Effector memory CD8-positive, alpha-beta T cell (primary cell): ENCODE measurements at regions not wholly inside any gene's neighbourhood (a gene's known extent, or its start where the extent isn't known, plus 50 kb on each side); places are given as distances from the start of the nearest gene placed in this dataset.
"Not testable (repeated sequence)": the region's sequence is repeated elsewhere in the genome, so short reads cannot be mapped to it uniquely, and the experiment has no call there.

Experiments used
- ATAC-seq: fragments of 150-1000 bp; cut with Tn5 transposase; replicated peaks from 2 replicates; pipeline ENCODE4 v1.10.0; 2021; ENCODE audit warnings: mild to moderate bottlenecking, moderate library complexity
- DNase-seq, 3 experiments: peaks; one replicate each; pipeline ENCODE4 v3.0.0; 2021
- H3K27ac Mint-ChIP-seq, 2 donors: one replicate each; pipeline ENCODE4 v1.8.0; 2022; ENCODE audit warnings: mild to moderate bottlenecking in 2 of 2, mixed read lengths in 2 of 2, moderate library complexity in 2 of 2
- H3K27me3 Mint-ChIP-seq, 2 donors: one replicate each; pipeline ENCODE4 v1.8.0; 2022; ENCODE audit warnings: mixed read lengths in 2 of 2
- H3K36me3 Mint-ChIP-seq: one replicate; pipeline ENCODE4 v1.8.0; 2022; ENCODE audit warnings: mild to moderate bottlenecking, moderate library complexity, mixed read lengths; ENCODE audit not compliant: insufficient read depth
- H3K4me1 Mint-ChIP-seq, 2 donors: one replicate each; pipeline ENCODE4 v1.8.0; 2022; ENCODE audit warnings: low read depth in 2 of 2, mixed read lengths in 2 of 2
- H3K4me3 Mint-ChIP-seq, 2 donors: one replicate each; pipeline ENCODE4 v1.8.0; 2022; ENCODE audit warnings: mild to moderate bottlenecking in 2 of 2, mixed read lengths in 2 of 2, moderate library complexity in 2 of 2
- H3K9me3 Mint-ChIP-seq, 2 donors: one replicate each; pipeline ENCODE4 v1.8.0; 2022; ENCODE audit warnings: mixed read lengths in 2 of 2

DNA sequence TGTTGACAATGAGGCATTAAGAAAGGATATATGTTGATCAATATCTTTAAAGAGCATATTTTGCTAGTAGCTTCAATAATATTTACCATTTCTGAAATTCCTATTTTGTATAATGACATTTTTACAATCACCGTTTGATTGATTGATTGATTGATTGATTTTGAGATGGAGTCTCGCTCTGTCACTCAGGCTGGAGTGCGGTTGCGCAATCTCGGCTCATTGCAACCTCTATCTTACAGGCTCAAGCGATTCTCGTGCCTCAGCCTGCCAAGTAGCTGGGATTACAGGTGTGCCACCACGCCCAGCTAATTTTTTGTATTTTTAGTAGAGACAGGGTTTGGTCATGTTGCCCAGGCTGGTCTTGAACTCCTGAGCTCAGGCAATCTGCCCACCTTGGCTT, 150.9 kb upstream of the TEX13D start:
- H3K27ac Mint-ChIP-seq, H3K4me3 Mint-ChIP-seq, H3K9me3 Mint-ChIP-seq, H3K4me1 Mint-ChIP-seq, H3K36me3 Mint-ChIP-seq, H3K27me3 Mint-ChIP-seq, DNase-seq, ATAC-seq: not testable (repeated sequence)

DNA sequence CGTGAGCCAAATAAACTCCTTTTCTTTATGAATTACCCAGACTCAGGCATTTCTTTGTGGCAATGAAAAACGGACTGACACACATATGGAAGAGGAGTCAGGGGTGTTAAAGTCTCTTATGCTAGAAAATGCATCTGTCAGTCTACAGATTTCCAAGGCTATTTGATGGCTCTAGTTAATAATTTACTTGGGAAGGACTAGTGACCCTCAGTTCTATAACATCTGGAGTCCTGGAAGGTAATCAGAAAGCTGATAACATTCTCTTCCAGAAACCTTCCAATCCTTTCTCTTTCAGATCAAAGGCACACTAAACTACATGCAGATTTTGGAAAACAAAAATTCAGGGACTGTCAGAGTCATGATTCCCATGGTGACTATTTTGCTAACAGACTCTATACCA, 142.0 kb upstream of the TEX13D start:
- Mint-ChIP-seq H3K27me3 (no peaks in the 10 kb centered on the region), H3K4me1 (no peaks in the 10 kb centered on the region), H3K4me3 (no peak overlapping the region), H3K27ac (no peak overlapping the region), H3K9me3 (no peaks in the 10 kb centered on the region), H3K36me3 (no peaks in the 10 kb centered on the region)
- DNase-seq = no peak
- no peak for ATAC-seq

DNA sequence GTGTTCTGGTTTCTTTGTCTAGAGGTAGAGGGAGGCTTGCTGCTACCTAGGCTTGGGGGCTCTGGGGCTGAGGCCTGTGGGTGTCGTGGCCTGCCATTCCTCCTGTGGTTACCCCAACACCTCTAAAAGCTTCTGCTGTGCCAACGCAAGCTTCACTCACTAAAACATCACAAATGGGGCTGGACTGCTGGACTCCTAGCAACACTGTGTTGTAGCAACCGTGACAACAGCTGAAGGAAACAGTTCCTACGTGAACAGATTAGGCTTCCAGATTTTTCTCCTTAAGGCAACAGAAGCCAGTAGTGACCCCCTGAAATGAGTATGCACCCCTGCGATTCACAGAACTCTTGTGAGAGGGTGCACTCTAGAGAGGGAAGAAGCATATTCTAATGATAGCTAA, 138.3 kb upstream of the TEX13D start:
- no peak for DNase-seq
- H3K27me3 Mint-ChIP-seq = no peaks in the 10 kb centered on the region
- H3K36me3 Mint-ChIP-seq = no peaks in the 10 kb centered on the region
- no peak overlapping the region for H3K4me3 Mint-ChIP-seq
- H3K9me3 Mint-ChIP-seq = no peaks in the 10 kb centered on the region
- H3K4me1 Mint-ChIP-seq = no peaks in the 10 kb centered on the region
- ATAC-seq = no peak
- H3K27ac Mint-ChIP-seq = no peak overlapping the region

DNA sequence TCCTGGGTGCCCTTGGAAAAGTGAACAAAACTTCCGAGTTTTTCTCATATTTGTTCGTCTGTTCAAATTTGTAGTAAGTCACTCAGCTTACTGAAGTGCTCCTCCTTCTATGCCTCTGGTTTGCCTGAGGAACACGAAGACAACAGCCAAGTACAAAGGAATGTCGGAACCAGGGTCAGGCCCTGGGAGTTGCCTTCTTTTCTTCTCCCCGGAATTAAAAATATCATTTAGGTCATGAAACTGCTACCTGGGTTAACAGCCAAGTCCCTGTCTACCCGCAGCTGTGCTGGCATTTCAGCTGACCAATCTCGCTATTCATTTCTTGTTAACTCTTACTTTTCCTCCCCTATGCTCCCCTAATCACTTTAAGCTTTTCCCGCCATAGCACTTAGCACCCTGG, 137.6 kb upstream of the TEX13D start:
- ATAC-seq (no peak), DNase-seq (no peak)
- Mint-ChIP-seq H3K36me3 (no peaks in the 10 kb centered on the region), H3K27me3 (no peaks in the 10 kb centered on the region), H3K27ac (no peak overlapping the region), H3K4me1 (no peaks in the 10 kb centered on the region), H3K4me3 (no peak overlapping the region), H3K9me3 (no peaks in the 10 kb centered on the region)

DNA sequence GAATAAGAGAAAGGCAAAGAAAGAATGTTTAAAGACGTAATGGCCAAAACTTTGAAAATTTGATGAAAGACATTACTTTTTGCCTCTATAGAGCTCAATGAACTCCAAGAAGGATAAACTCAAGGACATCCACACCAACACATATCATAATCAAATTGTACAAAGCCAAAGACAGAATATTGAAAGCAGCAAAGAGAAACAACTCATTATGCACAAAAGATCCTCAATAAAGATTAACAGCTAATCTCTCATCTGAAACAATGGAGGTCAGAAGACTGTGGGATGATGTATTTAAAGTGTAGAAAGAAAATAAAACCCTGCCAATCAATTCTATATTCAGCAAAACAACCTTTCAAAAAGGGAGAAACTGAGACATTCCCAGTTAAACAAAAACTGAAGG, 129.1 kb upstream of the TEX13D start:
- no peaks in the 10 kb centered on the region for H3K27me3 Mint-ChIP-seq
- no peak for ATAC-seq
- no peaks in the 10 kb centered on the region for H3K4me1 Mint-ChIP-seq
- no peak for DNase-seq
- H3K9me3 Mint-ChIP-seq = no peaks in the 10 kb centered on the region
- H3K4me3 Mint-ChIP-seq = no peak overlapping the region
- no peaks in the 10 kb centered on the region for H3K36me3 Mint-ChIP-seq
- no peak overlapping the region for H3K27ac Mint-ChIP-seq

DNA sequence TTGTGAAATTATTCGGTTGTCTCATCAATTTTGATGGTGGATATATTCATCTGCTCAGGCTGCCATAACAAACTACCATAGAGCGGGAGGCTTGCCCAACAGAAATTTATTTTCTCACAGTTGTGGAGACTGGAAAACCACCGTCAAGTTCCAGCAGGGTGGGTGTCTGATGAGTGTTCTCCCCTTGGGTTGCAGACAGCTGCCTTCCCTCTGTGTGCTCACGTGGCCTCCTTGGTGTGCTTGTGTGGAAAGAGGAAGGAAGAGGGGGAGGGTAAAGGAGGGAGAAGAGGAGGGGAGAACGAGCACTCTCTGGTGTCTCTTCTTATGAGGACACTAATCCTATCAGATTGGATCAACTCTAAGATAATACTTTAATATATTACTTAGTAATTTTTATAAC, 123.8 kb upstream of the TEX13D start:
- Mint-ChIP-seq H3K36me3 (no peaks in the 10 kb centered on the region), H3K27me3 (no peaks in the 10 kb centered on the region), H3K4me1 (peaks cover 10 to 12% of the 10 kb centered on the region in 2 donors), H3K9me3 (no peaks in the 10 kb centered on the region), H3K27ac (no peak overlapping the region), H3K4me3 (no peak overlapping the region)
- ATAC-seq (no peak), DNase-seq (no peak)

DNA sequence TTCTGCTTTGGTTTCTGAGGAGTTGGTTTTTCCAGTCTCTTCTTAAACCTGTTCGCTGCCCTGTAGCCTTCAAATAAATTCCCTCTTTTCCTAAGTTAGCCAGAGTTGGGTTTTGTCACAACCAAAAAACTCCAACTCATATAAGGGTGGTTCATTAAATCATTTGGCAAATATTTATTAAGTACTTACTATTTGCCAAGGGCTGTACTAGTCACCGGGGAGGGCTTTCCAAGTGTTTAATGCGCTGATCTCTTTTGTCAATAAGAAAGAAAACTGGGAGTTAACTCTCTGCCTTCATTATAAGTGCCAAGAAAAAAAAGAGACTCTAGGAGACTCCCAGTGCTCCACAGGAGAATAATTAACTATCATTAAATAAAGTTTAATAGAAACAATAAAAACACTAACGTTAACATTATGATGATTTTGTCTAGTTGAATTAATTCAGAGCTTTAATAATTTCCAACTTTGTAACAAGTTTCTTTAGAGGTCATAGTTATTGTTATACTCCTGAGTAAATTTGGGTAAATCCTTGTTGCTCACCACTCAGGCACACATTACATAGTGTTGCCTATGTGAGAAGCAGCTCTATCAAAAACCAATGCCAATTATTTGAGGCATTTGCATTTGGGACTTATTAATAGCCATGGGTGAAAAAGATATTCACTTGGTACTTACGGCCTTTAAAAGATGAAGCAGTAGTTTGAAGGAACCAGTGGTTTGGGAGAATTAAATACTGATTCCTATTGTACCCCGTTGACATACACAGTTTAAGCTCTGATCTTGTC, 122.5 kb upstream of the TEX13D start:
- no peaks in the 10 kb centered on the region for H3K9me3 Mint-ChIP-seq
- DNase-seq (no peak), ATAC-seq (no peak)
- no peak overlapping the region for H3K4me3 Mint-ChIP-seq
- no peaks in the 10 kb centered on the region for H3K27me3 Mint-ChIP-seq
- H3K36me3 Mint-ChIP-seq = peaks cover 6% of the 10 kb centered on the region
- H3K27ac Mint-ChIP-seq = no peak overlapping the region
- peaks cover 15 to 18% of the 10 kb centered on the region in 2 donors for H3K4me1 Mint-ChIP-seq

DNA sequence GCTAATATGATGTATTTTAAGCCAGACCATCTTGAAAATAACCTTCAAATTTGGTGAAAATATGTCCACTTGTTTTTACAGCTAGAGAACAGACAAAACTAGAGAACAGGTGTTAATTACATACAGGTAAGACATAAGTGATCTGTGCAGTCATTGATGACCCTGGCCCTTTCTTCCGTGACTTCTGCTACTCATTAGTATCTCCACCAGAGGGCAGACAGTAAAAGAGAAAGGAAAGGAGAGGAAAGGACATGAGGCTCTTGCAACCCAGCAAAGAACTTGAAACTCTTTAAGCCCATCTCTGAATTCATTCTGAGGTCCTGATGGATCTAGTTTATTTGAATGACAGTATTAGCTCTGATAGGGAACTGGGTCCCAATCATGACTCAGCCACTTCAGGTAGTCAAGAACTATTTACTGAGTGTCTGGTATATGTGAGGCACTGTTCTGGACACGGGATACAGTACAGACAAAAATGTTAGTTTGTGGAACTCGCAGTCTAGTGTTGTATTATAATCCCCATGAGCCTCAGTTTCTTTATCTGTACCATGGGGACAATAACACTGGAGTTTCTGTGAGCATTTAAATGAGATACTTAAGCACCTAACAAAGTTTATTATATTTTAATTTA, 121.0 kb upstream of the TEX13D start:
- Mint-ChIP-seq H3K4me3 (no peak overlapping the region), H3K4me1 (peaks cover 27 to 32% of the 10 kb centered on the region in 2 donors), H3K9me3 (no peaks in the 10 kb centered on the region), H3K36me3 (peaks cover 6% of the 10 kb centered on the region), H3K27ac (no peak overlapping the region), H3K27me3 (no peaks in the 10 kb centered on the region)
- DNase-seq (peak in 1 of 3 experiments; percentile 22), ATAC-seq (peak; percentile 73)

DNA sequence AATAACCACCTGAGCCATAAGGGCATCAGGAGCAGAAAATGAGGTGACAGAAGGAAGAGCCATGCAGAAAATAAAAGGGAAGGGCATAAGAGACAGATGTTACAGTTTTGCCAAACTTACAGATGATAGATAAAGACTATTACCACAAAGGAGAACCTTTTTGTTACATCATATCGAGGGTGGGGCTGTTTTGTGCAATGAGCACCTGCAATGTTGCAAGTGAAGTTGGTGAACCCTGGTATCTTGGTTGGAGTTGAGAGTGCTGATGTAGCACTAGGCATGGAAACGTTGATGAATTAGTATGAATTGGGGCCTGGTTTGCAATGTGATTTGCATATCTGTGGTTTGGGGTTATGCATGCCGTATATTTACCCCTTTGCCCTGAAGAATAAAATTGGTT, 119.8 kb upstream of the TEX13D start:
- Mint-ChIP-seq H3K36me3 (peaks cover 6% of the 10 kb centered on the region), H3K4me3 (peak overlapping the region in 1 of 2 donors; percentile 15), H3K4me1 (peaks cover 35 to 44% of the 10 kb centered on the region in 2 donors), H3K27ac (no peak overlapping the region), H3K9me3 (no peaks in the 10 kb centered on the region), H3K27me3 (no peaks in the 10 kb centered on the region)
- ATAC-seq (peak; percentile 62), DNase-seq (peak in 1 of 3 experiments; percentile 9)

DNA sequence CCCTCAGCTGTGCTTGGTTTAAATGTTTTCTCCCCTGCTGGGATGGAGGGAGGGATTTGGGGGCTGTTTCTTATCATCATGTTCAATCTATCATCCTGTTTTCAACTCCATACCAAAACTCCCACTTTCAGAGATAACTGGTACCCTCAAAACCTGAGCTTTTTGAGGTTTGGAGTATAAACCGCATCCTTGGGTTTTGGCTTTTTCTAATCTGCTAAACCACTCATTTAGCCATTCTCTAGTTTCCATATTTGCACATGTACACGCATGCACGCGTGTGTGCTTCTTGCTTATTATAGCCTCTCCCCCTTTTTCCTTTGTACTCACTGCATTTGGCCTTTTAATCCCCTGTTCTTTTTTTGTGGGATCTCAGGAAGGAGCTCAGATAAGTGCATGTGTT, 116.7 kb upstream of the TEX13D start:
- ATAC-seq = no peak
- peak overlapping the region; percentile 28 to 85 for H3K27ac Mint-ChIP-seq
- DNase-seq = no peak
- peaks cover 52 to 70% of the 10 kb centered on the region in 2 donors for H3K4me1 Mint-ChIP-seq
- H3K9me3 Mint-ChIP-seq = no peaks in the 10 kb centered on the region
- H3K36me3 Mint-ChIP-seq = peaks cover 9% of the 10 kb centered on the region
- no peaks in the 10 kb centered on the region for H3K27me3 Mint-ChIP-seq
- H3K4me3 Mint-ChIP-seq = peak overlapping the region; percentile 34 to 45

DNA sequence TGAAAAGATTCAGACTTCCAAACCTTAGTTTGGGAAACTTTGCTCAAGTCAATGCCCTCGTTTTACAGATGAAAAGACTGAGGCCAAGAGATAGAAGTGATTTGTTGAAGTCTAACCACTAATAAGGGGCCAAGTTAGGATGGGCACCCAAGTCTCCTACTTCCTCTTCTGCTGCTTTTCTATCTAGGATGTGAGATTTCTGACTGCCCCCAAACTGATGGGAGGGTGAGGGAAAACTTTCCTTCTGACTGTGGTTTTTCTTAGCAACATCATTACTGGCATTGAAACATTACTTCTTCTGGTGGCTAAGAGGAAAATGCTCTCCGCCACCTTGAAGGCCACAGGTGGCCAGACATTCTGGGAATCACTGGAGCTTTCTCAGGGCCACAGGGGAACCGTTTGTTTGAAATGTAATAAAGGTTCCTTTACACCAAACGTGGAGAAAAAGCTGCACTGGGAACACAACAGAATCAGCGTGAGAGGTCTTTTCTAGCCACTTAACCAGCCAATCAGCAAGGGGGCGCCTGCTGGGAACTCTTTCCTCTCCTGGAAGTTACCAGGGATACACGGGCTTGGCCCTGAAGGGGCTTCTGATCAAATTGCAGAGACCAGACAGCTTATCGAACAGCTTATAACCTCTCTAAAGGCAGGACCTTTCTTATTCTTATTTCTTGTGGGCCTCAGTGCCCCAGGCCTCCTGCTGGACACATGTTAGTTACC, 115.9 kb upstream of the TEX13D start:
- DNase-seq (no peak), ATAC-seq (no peak)
- Mint-ChIP-seq H3K4me3 (peak overlapping the region; percentile 75 to 80), H3K36me3 (peaks cover 9% of the 10 kb centered on the region), H3K27ac (peak overlapping the region; percentile 85 to 94), H3K9me3 (no peaks in the 10 kb centered on the region), H3K27me3 (no peaks in the 10 kb centered on the region), H3K4me1 (peaks cover 52 to 75% of the 10 kb centered on the region in 2 donors)

DNA sequence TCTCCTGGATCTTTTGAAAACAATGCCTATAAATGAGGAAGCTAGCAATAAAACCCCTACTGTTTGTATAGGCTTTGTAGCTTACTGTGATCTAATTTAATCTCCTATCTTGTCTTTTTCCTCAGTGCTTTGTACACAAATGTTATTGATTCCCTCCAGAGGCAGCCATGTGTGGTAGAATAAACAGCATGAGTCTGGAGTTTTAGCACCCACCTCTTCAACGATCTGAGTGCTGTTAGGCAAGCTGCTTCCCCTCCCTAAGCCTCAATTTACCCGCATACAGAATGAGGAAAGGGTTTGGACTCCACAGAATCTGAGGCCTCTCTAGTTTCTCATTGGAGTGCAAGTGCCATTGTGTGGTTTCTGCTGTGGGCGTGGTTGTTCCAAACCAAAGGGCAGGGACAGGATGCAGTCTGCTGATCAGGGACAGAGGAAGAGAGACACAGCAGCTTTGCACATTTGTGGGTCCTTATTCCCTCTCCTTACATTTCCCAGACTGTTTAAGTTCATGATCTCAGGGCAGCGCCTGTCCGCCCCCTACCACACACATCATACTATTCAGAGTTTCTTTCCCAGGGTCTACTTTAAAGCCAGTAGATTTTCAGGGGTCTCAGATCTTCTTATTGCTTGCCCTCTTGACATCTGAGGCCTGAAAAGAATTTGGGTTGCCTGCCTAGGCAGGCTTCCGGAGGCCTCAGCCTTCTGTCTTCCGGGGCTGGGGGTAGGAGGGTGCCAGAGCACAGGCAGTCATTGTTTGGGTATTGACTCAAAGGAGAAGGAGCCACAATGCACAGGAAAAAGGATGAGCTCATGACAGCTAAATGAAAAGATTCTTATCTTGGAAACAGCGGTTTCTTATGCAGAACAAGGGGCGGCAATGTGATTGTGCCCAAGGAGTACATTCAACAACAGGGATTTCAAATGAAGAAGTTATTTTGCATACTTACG, 114.9 kb upstream of the TEX13D start:
- Mint-ChIP-seq H3K9me3 (no peaks in the 10 kb centered on the region), H3K27ac (peak overlapping the region; percentile 85 to 94), H3K4me3 (peak overlapping the region; percentile 75 to 80), H3K36me3 (peaks cover 9% of the 10 kb centered on the region), H3K27me3 (no peaks in the 10 kb centered on the region), H3K4me1 (peaks cover 50 to 72% of the 10 kb centered on the region in 2 donors)
- ATAC-seq (peak; percentile 85), DNase-seq (peak; percentile 24 to 42 (median 27))

DNA sequence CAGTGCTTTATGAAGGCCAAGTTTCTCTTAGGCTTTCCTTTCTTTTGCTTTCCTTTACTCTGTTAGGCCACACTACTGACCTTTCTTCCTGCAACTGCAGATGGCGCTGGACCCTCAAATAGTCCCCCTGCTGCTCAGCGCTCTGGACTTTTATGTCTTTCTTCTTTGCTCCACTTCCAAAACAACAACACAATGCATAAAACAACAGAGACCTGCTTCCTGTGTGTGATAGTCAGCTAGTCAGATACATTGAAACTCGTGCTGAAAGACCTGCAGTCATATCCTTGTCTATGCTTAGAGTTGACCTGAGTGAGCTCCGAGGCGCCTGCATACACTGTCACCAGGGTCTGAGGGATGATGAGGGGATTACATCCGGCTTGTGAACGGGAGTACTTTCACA, 108.9 kb upstream of the TEX13D start:
- Mint-ChIP-seq H3K4me3 (peak overlapping the region; percentile 46 to 55), H3K4me1 (peaks cover 27 to 44% of the 10 kb centered on the region in 2 donors), H3K27ac (peak overlapping the region; percentile 8 to 79), H3K27me3 (no peaks in the 10 kb centered on the region), H3K9me3 (no peaks in the 10 kb centered on the region), H3K36me3 (peaks cover 8% of the 10 kb centered on the region)
- DNase-seq = no peak
- ATAC-seq = peak; percentile 36
